Retina (tissue), 1 donor: ENCODE measurements at regions not wholly inside any gene's neighbourhood (a gene's known extent, or its start where the extent isn't known, plus 50 kb on each side); places are given as distances from the start of the nearest gene placed in this dataset.
"Not testable (repeated sequence)": the region's sequence is repeated elsewhere in the genome, so short reads cannot be mapped to it uniquely, and the experiment has no call there.

Source experiments
- DNase-seq: peaks from one replicate; pipeline ENCODE4 v3.0.0-alpha.2; 2016

GRCh38 chr17:6373599-6373998 is 61.3 kb downstream of the AIPL1 start:
- not testable (repeated sequence) for DNase-seq

- no peak for DNase-seq
Observed at GRCh38 chr17:6366221-6366666, 68.7 kb downstream of the AIPL1 start.

- DNase-seq: no peak
Observed at GRCh38 chr17:6365200-6365943, 69.5 kb downstream of the AIPL1 start.

- no peak for DNase-seq
Observed at GRCh38 chr17:6361733-6362132, 73.2 kb downstream of the AIPL1 start.

DNA sequence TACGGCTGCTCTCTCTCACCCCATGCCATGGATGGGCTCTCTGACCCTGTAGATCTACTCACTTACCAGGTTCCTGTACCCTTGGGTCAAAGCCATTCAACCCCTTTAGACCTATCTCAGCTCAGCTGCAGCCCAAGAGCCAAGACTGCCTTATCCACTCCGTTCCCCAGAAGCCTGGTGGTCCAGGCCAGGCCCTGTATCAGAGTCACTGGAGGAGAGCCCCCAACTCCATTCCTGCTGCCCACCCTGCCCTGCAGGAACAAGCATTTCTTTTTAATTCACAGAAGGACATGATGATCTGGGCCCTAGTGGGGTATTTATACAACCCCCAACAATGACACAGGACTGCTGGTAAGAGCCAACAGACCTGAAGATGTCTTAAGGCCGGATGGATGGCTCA is 76.8 kb downstream of the AIPL1 start:
- DNase-seq: no peak

- DNase-seq: no peak
Observed at GRCh38 chr17:6356562-6356961, 78.4 kb downstream of the AIPL1 start.

DNA sequence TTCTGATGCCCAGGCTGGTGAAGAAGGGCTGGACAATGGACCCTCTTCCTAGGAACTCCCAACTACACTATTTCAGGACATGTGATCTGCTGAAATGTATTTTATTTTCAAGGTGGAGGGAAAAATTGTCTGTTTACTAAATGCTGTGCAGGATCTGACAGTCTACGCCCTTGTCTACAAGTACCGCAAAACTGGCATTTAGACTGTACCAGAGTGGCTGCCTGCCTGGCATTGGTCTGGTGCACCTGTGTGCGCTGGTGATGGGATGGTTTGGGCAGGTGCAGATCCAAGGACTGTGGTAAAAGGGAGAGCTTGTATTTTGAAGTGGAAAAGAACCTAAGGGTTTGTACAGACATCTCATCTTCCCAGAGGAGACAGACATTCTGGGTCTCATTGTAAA is 79.7 kb downstream of the AIPL1 start:
- no peak for DNase-seq

GRCh38 chr17:6352801-6353560 is 81.9 kb downstream of the AIPL1 start:
- DNase-seq: no peak

DNA sequence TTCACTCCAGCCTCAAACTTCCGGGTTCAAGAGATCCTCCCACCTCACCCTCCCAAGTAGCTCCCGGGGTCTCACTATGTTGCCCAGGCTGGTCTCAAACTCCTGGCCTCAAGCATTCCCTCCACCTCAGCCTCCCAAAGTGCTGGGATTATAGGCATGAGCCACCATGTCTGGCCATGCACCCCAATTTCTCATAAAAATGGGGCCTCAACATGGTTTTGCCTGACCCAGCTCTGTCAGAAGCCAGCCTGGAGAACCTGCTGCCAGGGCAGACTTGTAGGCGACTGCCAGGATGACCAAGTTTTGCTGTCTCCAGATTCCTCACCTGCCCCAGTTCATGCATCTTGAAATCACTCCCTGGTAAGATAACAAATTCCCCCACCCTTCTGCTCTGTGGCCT is 82.9 kb downstream of the AIPL1 start:
- no peak for DNase-seq

DNA sequence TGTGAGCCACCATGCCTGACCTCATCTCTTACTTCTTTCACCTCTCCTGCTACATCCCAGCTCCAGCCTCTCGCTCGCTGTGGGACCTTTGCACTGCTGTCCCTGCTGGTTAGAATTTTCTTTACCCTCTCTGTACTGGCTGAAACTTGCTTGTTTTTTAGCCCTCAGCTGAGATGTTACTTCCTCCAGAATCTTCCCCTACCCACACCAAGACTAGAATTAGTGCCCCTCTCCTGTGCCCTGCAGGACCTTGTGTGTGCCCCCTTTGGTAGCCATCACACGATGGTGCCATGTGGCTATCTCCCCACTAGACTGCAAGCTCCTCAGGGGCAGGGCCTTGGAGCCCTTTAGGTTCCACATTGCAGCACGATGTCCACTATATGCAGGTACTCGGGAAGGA is 84.1 kb downstream of the AIPL1 start:
- no peak for DNase-seq

DNA sequence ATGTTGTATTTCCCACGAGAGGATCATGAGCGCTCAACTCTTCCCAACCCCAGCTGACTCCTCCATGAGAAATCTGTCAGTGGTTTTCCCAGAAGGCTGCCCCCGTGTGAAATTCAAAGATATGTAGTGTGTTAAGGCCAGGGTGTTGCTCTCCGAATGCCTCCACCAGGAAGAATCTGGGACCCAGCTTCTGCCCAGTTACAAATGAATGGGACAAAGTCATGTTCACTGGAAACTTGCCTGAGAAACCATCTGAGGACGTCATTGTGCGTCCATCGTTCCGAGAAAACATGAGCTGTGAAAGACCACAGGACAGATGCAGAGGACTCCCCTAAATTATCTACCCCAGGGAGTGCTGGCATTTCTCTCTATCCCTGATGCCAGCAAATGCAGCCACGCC is 86.0 kb downstream of the AIPL1 start:
- DNase-seq: no peak

- no peak for DNase-seq
Observed at GRCh38 chr17:6347776-6348175, 87.1 kb downstream of the AIPL1 start.

DNA sequence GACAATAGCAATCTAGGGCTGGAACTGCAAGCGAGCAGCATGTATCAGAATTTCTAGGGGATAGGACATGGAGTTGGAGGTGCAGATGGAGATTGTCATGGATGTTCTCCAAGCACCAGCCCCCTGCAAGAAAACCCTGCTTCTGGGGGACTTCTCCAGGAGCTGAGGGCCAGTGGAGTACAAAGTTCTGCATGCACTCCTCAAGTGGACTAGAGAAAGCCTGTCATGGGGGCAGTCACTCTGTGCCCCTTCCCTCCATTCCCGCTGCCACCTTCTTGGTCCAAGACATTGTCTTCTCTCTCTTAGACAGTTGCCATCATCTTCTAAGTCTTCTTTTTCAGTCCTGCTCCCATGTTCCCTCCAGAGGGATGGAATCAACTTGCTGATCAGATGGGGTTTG is 87.9 kb downstream of the AIPL1 start:
- no peak for DNase-seq

GRCh38 chr17:6346156-6346786 is 88.7 kb downstream of the AIPL1 start:
- DNase-seq: no peak

DNA sequence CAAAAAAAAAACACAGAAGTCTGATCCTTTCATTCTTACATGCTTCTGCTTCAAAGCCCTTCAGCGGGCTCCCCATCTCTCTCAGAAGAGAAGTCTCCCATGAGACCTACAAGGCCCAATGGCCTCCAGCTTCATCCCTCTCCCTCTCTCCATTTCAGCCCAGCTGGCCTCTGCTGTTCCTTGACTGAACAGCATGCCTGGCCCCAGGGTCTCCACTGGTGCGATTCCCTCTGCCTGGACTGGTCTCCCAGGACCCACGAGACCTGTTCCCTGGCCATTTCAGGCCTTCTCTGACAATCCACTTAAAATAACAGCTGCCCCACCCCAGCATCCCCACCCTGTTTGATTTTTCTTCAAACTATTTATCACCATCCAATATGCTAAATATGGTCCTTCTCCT is 91.2 kb downstream of the AIPL1 start:
- DNase-seq: no peak

GRCh38 chr17:6343191-6343590 is 91.7 kb downstream of the AIPL1 start:
- no peak for DNase-seq

DNA sequence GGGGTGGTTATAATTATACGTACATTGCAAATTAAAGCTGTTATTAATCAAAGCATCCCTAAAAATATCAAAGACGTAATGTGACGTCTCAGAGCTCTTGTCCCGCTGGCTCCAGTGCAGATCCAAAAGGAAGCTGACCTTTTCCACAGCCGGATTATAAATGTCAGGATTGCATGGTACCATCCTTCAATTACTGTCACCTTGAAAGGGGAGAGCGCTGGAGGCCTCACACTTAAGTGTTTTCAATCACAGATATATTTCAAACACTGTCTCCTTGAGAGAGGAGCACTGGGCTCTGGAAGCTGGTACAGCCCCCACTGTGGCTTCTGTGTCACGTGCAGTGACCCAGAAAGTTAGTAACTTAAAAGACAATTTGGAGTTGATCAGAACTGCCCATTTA is 94.2 kb downstream of the AIPL1 start:
- DNase-seq: no peak

GRCh38 chr17:6334386-6334785 is 100.5 kb downstream of the AIPL1 start:
- DNase-seq: no peak

- DNase-seq: no peak
Observed at GRCh38 chr17:6330936-6331335, 104.0 kb downstream of the AIPL1 start.

- no peak for DNase-seq
Observed at GRCh38 chr17:6328279-6328678, 106.6 kb downstream of the AIPL1 start.

GRCh38 chr17:6327007-6327406 is 107.9 kb downstream of the AIPL1 start:
- no peak for DNase-seq

- no peak for DNase-seq
Observed at GRCh38 chr17:6326483-6326882, 108.4 kb downstream of the AIPL1 start.

DNA sequence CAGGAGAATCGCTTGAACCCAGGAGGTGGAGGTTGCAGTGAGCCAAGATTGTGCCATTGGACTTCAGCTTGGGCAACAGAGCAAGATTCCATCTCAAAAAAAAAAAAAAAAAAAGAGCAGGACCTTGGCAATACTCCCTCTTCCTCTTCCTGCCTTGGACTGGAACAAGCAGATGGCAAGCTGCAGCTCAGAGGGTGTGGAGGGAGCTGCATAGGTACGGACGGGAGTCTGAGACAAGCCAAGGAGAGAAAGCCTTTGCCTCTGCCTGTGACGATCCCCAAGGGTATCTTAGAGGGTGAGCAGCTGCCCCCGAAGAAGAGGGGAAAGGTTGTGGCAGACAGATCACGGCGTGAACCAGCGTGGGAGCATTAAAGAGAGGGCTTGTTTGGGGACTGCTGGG is 109.2 kb downstream of the AIPL1 start:
- DNase-seq: no peak

DNA sequence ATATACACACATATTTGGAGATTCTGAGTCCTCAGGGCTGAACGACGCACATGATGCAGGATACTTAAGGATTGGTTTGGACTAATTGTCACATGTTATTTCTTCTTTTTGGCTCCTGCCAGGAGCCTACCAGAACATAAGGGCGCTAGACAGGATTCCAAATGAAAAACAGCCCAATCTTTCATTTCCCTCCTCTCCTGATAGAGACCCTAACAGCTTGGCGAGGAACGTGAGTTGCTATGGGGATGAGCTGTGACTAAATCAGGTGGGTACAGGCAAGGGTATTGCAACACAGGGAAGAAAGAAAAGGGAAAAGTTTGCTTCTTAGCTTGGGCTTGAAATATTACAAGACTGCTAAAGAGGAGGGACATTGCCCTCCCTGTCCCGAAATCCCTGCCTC is 109.9 kb downstream of the AIPL1 start:
- DNase-seq: no peak
